ENCODE measurements at regions not wholly inside any gene's neighbourhood (a gene's known extent, or its start where the extent isn't known, plus 50 kb on each side); places are given as distances from the start of the nearest gene placed in this dataset.

- Histone ChIP-seq H3K27ac (no peak overlapping the region), H3K4me1 (peaks cover 6% of the 10 kb centered on the region), H3K4me3 (no peak overlapping the region), H3K27me3 (no peaks in the 10 kb centered on the region), H3K36me3 (no peaks in the 10 kb centered on the region), H3K9me3 (no peaks in the 10 kb centered on the region)
- DNase-seq (ENCODE audit: low spot score in 2 of 2), result no peak
- TF ChIP-seq POLR2A (IDR thresholded peaks at IDR 0.05) (no peak), EP300 (IDR thresholded peaks at IDR 0.05) (no peak), POLR2AphosphoS5 (IDR thresholded peaks at IDR 0.05) (no peak)
- TF ChIP-seq, protein P1, sequence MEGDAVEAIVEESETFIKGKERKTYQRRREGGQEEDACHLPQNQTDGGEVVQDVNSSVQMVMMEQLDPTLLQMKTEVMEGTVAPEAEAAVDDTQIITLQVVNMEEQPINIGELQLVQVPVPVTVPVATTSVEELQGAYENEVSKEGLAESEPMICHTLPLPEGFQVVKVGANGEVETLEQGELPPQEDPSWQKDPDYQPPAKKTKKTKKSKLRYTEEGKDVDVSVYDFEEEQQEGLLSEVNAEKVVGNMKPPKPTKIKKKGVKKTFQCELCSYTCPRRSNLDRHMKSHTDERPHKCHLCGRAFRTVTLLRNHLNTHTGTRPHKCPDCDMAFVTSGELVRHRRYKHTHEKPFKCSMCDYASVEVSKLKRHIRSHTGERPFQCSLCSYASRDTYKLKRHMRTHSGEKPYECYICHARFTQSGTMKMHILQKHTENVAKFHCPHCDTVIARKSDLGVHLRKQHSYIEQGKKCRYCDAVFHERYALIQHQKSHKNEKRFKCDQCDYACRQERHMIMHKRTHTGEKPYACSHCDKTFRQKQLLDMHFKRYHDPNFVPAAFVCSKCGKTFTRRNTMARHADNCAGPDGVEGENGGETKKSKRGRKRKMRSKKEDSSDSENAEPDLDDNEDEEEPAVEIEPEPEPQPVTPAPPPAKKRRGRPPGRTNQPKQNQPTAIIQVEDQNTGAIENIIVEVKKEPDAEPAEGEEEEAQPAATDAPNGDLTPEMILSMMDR (IDR thresholded peaks at IDR 0.05), result no peak
- 97% methylated on average over 2 of the region's 2 CpGs for WGBS
Observed at GRCh38 chr5:56343988-56344387, 110.9 kb upstream of the ANKRD55 start.

DNA sequence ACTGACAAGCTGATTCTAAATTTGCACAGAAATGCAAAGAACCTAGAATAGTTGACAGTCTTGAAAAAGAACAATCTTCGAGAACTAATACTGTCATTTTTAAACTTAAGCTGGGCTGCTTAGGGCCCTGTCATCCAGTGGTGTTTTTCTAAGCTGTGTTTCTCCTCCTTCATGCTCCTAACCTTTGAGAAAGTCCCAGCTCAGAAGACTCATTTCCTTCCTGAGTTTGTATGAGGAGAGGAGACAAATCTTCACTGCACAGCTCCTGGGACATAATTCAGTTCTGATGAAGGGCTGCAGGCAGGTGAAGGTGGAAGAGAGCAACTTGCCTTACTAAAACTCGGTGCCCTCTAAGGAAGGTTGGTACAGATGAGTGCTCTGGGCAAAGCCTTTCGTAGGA, 109.5 kb upstream of the ANKRD55 start:
- no peak overlapping the region for H3K4me3 ChIP-seq
- H3K27ac ChIP-seq, result no peak overlapping the region
- no peak for DNase-seq (ENCODE audit: low spot score in 2 of 2)
- H3K36me3 ChIP-seq, result no peaks in the 10 kb centered on the region
- TF ChIP-seq POLR2AphosphoS5 (IDR thresholded peaks at IDR 0.05), result no peak
- no peak for TF ChIP-seq EP300 (IDR thresholded peaks at IDR 0.05)
- TF ChIP-seq POLR2A (IDR thresholded peaks at IDR 0.05), result no peak
- TF ChIP-seq, protein P1 (IDR thresholded peaks at IDR 0.05), result no peak
- WGBS, result 93% methylated on average over 3 of the region's 3 CpGs
- no peaks in the 10 kb centered on the region for H3K9me3 ChIP-seq
- peaks cover 6% of the 10 kb centered on the region for H3K4me1 ChIP-seq
- no peaks in the 10 kb centered on the region for H3K27me3 ChIP-seq

- H3K27me3 ChIP-seq, result no peaks in the 10 kb centered on the region
- DNase-seq (ENCODE audit: low spot score in 2 of 2), result no peak
Observed at GRCh38 chr5:56340196-56340980, 107.3 kb upstream of the ANKRD55 start.

GRCh38 chr5:56339732-56340131, 106.6 kb upstream of the ANKRD55 start:
- TF ChIP-seq, protein P1 (IDR thresholded peaks at IDR 0.05), result no peak
- TF ChIP-seq EP300 (IDR thresholded peaks at IDR 0.05) (no peak), POLR2AphosphoS5 (IDR thresholded peaks at IDR 0.05) (no peak), POLR2A (IDR thresholded peaks at IDR 0.05) (no peak)
- H3K9me3 ChIP-seq, result no peaks in the 10 kb centered on the region
- 76% methylated on average over 4 of the region's 4 CpGs for WGBS
- no peaks in the 10 kb centered on the region for H3K4me1 ChIP-seq
- no peak for DNase-seq (ENCODE audit: low spot score in 2 of 2)
- H3K27ac ChIP-seq, result no peak overlapping the region
- H3K27me3 ChIP-seq, result no peaks in the 10 kb centered on the region
- no peaks in the 10 kb centered on the region for H3K36me3 ChIP-seq
- no peak overlapping the region for H3K4me3 ChIP-seq

More at GRCh38 chr5:56340196-56340980, 107.3 kb upstream of the ANKRD55 start:
- H3K4me1 ChIP-seq, result no peaks in the 10 kb centered on the region
- TF ChIP-seq EP300 (IDR thresholded peaks at IDR 0.05) (no peak), POLR2AphosphoS5 (IDR thresholded peaks at IDR 0.05) (no peak), POLR2A (IDR thresholded peaks at IDR 0.05) (no peak)
- TF ChIP-seq, protein P1 (IDR thresholded peaks at IDR 0.05), result no peak
- no peak overlapping the region for H3K4me3 ChIP-seq
- H3K9me3 ChIP-seq, result no peaks in the 10 kb centered on the region
- H3K27ac ChIP-seq, result no peak overlapping the region
- H3K36me3 ChIP-seq, result no peaks in the 10 kb centered on the region
- 84% methylated on average over 3 of the region's 3 CpGs for WGBS

DNA sequence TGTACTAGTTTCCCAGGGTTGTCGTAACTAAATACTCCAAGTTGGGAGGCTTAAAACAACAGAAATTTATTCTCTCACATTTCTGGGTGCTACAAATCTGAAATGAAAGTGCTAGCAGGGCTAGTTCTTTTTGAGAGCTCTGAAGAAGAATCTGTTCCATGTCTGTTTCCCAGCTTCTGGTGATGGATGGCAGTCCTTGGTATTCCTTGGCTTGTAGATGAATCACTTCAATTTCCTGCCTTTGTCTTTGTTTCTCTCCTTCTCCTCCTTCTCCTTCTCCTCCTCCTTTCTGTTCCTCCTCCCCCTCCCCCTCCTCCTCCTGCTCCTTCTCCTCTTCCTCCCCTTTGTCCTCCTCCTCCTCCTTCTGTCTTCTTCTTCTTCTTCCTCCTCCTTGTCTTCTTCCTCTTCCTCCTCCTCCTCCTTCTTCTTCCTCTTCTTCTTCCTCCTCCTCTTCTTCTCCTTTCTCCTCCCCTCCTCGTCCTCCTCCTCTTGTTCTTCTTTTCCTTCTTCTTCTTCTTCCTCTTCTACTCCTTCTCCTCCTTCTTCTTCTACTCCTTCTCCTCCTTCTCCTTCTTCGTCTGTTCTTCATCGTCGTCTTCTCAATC, 104.7 kb upstream of the ANKRD55 start:
- TF ChIP-seq, protein P1 (IDR thresholded peaks at IDR 0.05), result no peak
- TF ChIP-seq POLR2A (IDR thresholded peaks at IDR 0.05) (no peak), POLR2AphosphoS5 (IDR thresholded peaks at IDR 0.05) (no peak)
- H3K27ac ChIP-seq, result no peak overlapping the region
- no peaks in the 10 kb centered on the region for H3K27me3 ChIP-seq
- no peak for DNase-seq (ENCODE audit: low spot score in 2 of 2)
- H3K36me3 ChIP-seq, result no peaks in the 10 kb centered on the region
- H3K4me3 ChIP-seq, result no peak overlapping the region
- 92% methylated on average over 5 of the region's 5 CpGs for WGBS
- H3K4me1 ChIP-seq, result no peaks in the 10 kb centered on the region
- H3K9me3 ChIP-seq, result no peaks in the 10 kb centered on the region

All from suprapubic skin (tissue), 4 donors.